HG02678 (cell line): ENCODE measurements at regions not wholly inside any gene's neighbourhood (a gene's known extent, or its start where the extent isn't known, plus 50 kb on each side); places are given as distances from the start of the nearest gene placed in this dataset.

Experiments used
- ATAC-seq: cut with Tn5 transposase; IDR thresholded peaks from one replicate; pipeline ENCODE4 v1.9.1; 2021; ENCODE audit warnings: mild to moderate bottlenecking, moderate library complexity; ENCODE audit not compliant: unreplicated experiment

GRCh38 chr21:36532769-36533467 lies 53.0 kb upstream of the CLDN14 start:
- ATAC-seq: no peak

- ATAC-seq: no peak
Observed at GRCh38 chr21:36533468-36533848, 53.5 kb upstream of the CLDN14 start.

- no peak for ATAC-seq
Observed at GRCh38 chr21:36534656-36535055, 54.7 kb upstream of the CLDN14 start.

- peak; percentile 76 for ATAC-seq
Observed at GRCh38 chr21:36535618-36536241, 55.8 kb upstream of the CLDN14 start.

- no peak for ATAC-seq
Observed at GRCh38 chr21:36538761-36539160, 58.8 kb upstream of the CLDN14 start.

- ATAC-seq: no peak
Observed at GRCh38 chr21:36539434-36540150, 59.7 kb upstream of the CLDN14 start.

- ATAC-seq: no peak
Observed at GRCh38 chr21:36540700-36541099, 60.8 kb upstream of the CLDN14 start.

- ATAC-seq: no peak
Observed at GRCh38 chr21:36541721-36542139, 61.8 kb upstream of the CLDN14 start.

GRCh38 chr21:36542312-36543101 lies 62.6 kb upstream of the CLDN14 start:
- peak; percentile 75 for ATAC-seq

GRCh38 chr21:36543924-36544323 lies 64.0 kb upstream of the CLDN14 start:
- ATAC-seq: no peak

GRCh38 chr21:36544545-36544944 lies 64.6 kb upstream of the CLDN14 start:
- no peak for ATAC-seq

GRCh38 chr21:36545776-36546511 lies 66.0 kb upstream of the CLDN14 start:
- no peak for ATAC-seq

- no peak for ATAC-seq
Observed at GRCh38 chr21:36547464-36547863, 67.5 kb upstream of the CLDN14 start.

GRCh38 chr21:36548866-36549265 lies 68.9 kb upstream of the CLDN14 start:
- ATAC-seq: no peak

GRCh38 chr21:36549470-36549869 lies 69.5 kb upstream of the CLDN14 start:
- no peak for ATAC-seq

- no peak for ATAC-seq
Observed at GRCh38 chr21:36550761-36551160, 70.8 kb upstream of the CLDN14 start.

- ATAC-seq: no peak
Observed at GRCh38 chr21:36551321-36551720, 71.4 kb upstream of the CLDN14 start.

GRCh38 chr21:36551731-36552433 lies 72.0 kb upstream of the CLDN14 start:
- no peak for ATAC-seq

- ATAC-seq: no peak
Observed at GRCh38 chr21:36552434-36552785, 72.5 kb upstream of the CLDN14 start.

- no peak for ATAC-seq
Observed at GRCh38 chr21:36553406-36553805, 73.5 kb upstream of the CLDN14 start.
